Muscle of leg (tissue), 3 donors: ENCODE measurements at regions not wholly inside any gene's neighbourhood (a gene's known extent, or its start where the extent isn't known, plus 50 kb on each side); places are given as distances from the start of the nearest gene placed in this dataset.

Experiments used
- DNase-seq: peaks from one replicate; pipeline ENCODE4 v3.0.0; 2013
- H3K27ac ChIP-seq: one replicate; pipeline ENCODE4 v1.5.1; 2013; ENCODE audit warnings: mild to moderate bottlenecking, low read length, control low read depth
- H3K27me3 ChIP-seq: one replicate; pipeline ENCODE4 v1.6.1; 2013; ENCODE audit warnings: low read length; ENCODE audit not compliant: control insufficient read depth, insufficient read depth
- H3K36me3 ChIP-seq: one replicate; pipeline ENCODE4 v1.6.1; 2013; ENCODE audit warnings: low read length; ENCODE audit not compliant: control insufficient read depth, insufficient read depth
- H3K4me1 ChIP-seq: one replicate; pipeline ENCODE4 v1.6.1; 2013; ENCODE audit warnings: low read length; ENCODE audit not compliant: control insufficient read depth, insufficient read depth
- H3K4me3 ChIP-seq: one replicate; pipeline ENCODE4 v1.5.1; 2013; ENCODE audit warnings: low read length, control low read depth
- H3K9me3 ChIP-seq: replicated peaks from 2 replicates; pipeline ENCODE4 v1.6.1; 2013; ENCODE audit warnings: low read depth, low read length; ENCODE audit not compliant: control insufficient read depth
- WGBS: methylation state at CpG from one replicate; pipeline ENCODE4 v1.1.5; 2013; ENCODE audit warnings: missing lambda C conversion rate; ENCODE audit not compliant: insufficient coverage; 5-methylcytosine and 5-hydroxymethylcytosine counted together

DNA sequence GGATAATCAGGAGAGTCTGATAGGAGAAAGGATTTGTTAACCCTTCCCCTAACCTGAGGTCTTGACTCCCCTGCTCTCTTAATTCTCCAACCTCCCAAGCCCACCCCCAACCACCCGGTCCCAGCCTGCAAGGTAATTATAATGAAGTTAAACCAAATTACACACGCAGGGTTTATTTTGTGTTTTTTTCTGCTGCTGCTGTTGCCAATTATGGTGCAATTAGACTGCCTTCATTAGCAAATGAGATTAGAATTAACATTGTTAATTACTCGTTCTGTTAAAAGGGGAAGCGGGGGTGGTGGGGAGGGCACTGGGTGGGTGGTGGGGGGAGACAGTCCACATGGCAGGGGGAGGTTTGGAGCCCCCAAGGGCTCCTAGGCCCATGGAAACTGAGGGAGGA lies 128.9 kb downstream of the CCT6B start:
- H3K4me1 ChIP-seq = no peaks in the 10 kb centered on the region
- WGBS = no CpG with 5 or more reads among the region's 4 CpGs
- H3K27me3 ChIP-seq = peaks cover 10% of the 10 kb centered on the region
- no peak overlapping the region for H3K27ac ChIP-seq
- no peak for DNase-seq
- H3K9me3 ChIP-seq = no peaks in the 10 kb centered on the region
- no peak overlapping the region for H3K4me3 ChIP-seq
- H3K36me3 ChIP-seq = no peaks in the 10 kb centered on the region

DNA sequence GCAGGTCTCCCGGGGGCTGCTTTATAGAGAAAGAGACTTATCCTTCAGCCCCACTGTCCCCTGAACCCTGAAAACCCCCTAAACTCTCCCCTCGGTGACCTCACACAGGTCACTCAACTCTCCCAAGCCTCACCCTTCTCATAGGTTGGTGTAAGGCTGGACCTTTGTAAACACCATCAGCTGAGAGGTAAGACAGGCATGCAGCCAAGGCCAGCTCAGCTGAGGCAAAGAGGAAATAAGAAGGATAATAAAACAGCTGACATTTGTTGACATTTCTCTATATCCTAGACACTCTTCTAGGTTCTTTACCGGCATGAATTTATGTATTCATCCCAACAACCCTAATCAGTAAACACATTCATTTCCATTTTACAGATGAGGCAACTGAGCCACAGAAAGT lies 134.3 kb downstream of the CCT6B start:
- WGBS = 75% methylated on average over 1 of the region's 3 CpGs
- DNase-seq = no peak
- Histone ChIP-seq H3K4me1 (no peaks in the 10 kb centered on the region), H3K27me3 (peaks cover 4% of the 10 kb centered on the region), H3K9me3 (no peaks in the 10 kb centered on the region), H3K27ac (no peak overlapping the region), H3K4me3 (no peak overlapping the region), H3K36me3 (no peaks in the 10 kb centered on the region)

DNA sequence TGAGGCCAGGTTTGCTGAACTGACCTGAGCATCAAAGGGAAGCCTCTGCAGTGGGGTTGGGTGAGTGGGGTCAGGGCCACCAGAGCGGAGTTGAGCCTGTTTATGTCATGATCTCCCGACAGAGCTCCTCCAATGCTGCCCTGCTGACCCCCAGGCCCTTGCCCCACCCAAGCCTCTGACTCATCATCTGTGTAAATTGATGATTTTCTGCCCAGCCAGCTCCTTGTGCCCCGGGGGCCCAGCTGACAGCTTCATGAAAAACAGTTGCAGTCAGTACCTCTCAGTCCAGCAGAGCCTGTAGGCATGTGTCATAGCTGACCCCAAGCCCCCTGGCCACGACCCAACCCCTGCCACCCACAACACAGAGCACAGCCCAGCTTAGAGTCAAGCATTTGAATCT lies 134.9 kb downstream of the CCT6B start:
- no peaks in the 10 kb centered on the region for H3K4me1 ChIP-seq
- no peak overlapping the region for H3K27ac ChIP-seq
- H3K9me3 ChIP-seq = no peaks in the 10 kb centered on the region
- WGBS = 17% methylated on average over 3 of the region's 4 CpGs
- no peaks in the 10 kb centered on the region for H3K36me3 ChIP-seq
- DNase-seq = no peak
- peaks cover 5% of the 10 kb centered on the region for H3K27me3 ChIP-seq
- H3K4me3 ChIP-seq = no peak overlapping the region

DNA sequence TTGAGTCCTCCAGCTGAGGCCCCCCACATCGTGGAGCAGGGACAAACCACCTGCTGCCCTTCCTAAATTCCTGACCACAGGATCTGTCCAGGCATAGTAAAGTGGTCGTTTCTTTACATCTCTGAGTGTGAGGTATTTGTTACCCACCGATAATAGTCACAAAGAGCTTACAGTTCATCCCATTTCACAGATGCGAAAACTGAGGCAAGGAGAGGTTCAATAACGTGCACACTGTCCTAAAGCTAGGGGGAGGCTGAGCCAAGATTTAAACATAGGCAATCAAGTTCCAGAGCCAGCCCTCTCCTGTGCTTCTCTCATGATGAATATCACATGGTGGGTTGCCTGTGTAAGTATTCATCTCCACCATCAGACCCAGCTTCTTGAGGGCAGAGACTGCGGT lies 135.4 kb downstream of the CCT6B start:
- no peaks in the 10 kb centered on the region for H3K9me3 ChIP-seq
- no peaks in the 10 kb centered on the region for H3K4me1 ChIP-seq
- H3K36me3 ChIP-seq = no peaks in the 10 kb centered on the region
- no peak overlapping the region for H3K4me3 ChIP-seq
- H3K27me3 ChIP-seq = peaks cover 5% of the 10 kb centered on the region
- no peak overlapping the region for H3K27ac ChIP-seq
- DNase-seq = no peak
- no CpG with 5 or more reads among the region's 6 CpGs for WGBS

DNA sequence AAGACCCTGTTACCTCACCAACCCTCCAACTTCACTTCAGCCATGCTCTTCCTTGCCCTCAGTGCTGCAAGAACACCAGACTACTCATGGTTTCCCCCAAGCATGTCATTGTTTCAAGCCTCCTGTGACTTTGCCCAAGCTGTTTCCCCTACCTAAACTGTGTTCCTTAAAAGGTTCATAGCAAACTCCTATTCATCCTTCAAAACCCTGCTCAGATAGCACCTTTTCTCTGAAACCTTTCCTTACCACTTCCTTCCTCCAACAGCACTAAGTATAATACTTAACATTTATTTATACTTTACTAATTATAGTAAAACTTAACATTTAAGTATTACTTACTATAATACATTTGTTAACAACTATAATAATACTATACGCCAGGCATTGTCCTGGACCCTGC lies 136.2 kb downstream of the CCT6B start:
- peaks cover 2% of the 10 kb centered on the region for H3K27me3 ChIP-seq
- H3K4me1 ChIP-seq = no peaks in the 10 kb centered on the region
- H3K4me3 ChIP-seq = no peak overlapping the region
- no peaks in the 10 kb centered on the region for H3K36me3 ChIP-seq
- no peak for DNase-seq
- no CpG with 5 or more reads among the region's 1 CpG for WGBS
- H3K9me3 ChIP-seq = no peaks in the 10 kb centered on the region
- H3K27ac ChIP-seq = no peak overlapping the region

DNA sequence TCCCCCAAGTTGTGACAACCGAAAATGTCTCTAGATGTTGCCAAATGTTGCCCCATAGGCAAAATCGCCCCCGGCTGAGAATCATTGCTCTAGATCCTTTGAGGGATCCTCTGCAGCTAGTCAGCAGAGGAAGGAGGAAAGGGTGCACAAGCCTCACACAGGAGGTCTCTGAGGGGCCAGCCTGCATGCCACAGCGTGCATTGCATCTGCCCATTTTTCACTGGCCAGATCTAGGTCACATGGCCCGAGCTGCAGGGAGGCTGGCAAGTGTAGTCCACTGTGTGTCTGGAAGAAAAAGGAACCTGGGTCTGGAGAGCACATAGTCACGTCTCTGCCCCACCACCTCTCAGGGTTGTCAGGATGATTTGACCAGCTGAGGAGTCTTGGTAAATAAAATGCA lies 138.2 kb downstream of the CCT6B start:
- Histone ChIP-seq H3K9me3 (no peaks in the 10 kb centered on the region), H3K27ac (no peak overlapping the region), H3K27me3 (peaks cover 2% of the 10 kb centered on the region), H3K4me1 (no peaks in the 10 kb centered on the region), H3K36me3 (no peaks in the 10 kb centered on the region), H3K4me3 (no peak overlapping the region)
- DNase-seq = no peak
- 65% methylated on average over 4 of the region's 6 CpGs for WGBS

DNA sequence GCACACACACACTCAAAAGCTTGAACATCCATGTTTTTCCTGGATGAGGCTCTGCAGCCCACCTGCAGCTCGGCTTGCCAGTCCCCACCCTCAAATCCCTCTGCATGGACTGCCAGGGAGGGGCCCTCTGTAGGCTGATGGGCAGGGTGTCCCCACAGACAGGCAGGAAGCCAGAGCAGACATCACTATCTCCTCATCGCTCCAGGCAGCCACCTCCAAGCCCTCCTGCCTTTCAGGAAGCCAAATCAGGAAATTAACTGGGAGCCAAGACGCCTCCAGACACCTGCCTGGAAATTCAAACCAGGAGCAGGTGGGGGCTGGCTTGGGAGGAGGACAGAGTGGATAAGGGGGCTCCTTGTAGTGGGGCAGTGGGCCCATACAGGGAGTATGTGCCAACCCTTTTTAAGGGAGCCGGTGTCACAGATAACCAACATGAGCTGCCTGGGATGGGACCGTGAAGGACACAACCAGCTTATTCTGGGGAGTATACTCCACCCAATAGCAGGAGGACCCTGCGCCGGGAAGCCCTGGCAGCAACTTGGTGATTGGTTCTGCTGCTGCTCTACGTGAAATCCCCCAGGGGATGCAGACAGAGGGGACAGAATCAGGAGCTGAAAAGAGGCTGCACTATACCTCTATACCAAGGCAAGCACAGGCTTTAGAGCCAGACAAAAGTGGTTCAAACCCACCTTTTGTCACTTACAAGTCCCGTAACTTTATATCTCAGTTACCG lies 139.1 kb downstream of the CCT6B start:
- WGBS = 45% methylated on average over 7 of the region's 10 CpGs

DNA sequence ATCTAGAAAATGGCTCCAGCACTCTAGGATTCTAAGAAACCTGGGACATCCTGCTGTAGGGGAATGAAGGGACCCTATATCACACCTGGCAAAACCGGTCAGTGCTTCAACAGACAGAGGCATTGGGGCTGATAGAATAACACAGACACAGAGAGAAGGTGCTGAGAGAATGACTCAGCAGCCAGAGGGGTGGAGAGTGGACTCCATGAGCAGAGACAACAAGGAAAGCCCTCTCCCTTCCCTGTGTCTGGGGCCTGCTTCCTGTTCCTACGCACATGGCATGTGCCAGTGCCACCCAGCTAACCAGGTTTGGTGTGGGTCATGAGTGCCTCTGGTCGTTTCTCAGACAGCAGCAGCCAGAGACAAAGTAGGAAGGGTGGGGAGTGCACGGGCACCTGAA lies 140.3 kb downstream of the CCT6B start:
- H3K9me3 ChIP-seq = no peaks in the 10 kb centered on the region
- 6% methylated on average over 2 of the region's 4 CpGs for WGBS
- DNase-seq = no peak

More for the DNA sequence above, 139.1 kb downstream of the CCT6B start:
- Histone ChIP-seq H3K9me3 (no peaks in the 10 kb centered on the region), H3K27ac (no peak overlapping the region), H3K36me3 (no peaks in the 10 kb centered on the region), H3K27me3 (peaks cover 2% of the 10 kb centered on the region), H3K4me1 (no peaks in the 10 kb centered on the region), H3K4me3 (no peak overlapping the region)
- no peak for DNase-seq

DNA sequence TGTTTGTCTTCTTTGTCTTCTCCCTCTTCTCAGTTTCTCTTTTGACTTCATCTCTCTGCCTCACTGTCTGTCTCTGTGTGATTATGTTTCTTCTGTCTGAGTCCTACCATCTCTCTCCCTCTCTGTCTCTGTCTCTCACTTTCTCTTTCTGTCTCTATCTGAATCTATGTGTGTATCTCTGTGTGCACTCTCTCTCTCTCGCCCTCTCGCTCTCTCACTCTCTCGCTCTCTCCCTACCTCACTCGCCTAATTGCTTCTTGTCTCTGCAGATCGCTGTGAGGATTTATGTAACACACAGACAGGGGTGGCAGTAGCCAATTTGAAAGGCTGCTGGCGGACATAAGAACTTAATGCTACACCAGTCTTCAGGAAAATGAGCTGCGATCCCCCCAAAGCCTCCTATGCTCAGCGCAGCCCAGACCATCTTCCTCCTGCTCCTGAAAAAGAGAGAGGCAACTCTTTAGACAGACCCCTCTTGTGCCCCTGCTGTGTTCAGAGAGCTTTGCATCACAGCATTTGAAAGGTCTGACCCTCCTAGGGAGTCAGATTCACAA lies 140.9 kb downstream of the CCT6B start:
- no peaks in the 10 kb centered on the region for H3K9me3 ChIP-seq
- WGBS = 0% methylated on average over 3 of the region's 8 CpGs
- no peaks in the 10 kb centered on the region for H3K4me1 ChIP-seq
- DNase-seq = no peak
- H3K27me3 ChIP-seq = peaks cover 2% of the 10 kb centered on the region
- no peak overlapping the region for H3K27ac ChIP-seq
- no peaks in the 10 kb centered on the region for H3K36me3 ChIP-seq
- H3K4me3 ChIP-seq = no peak overlapping the region

More for the DNA sequence above, 140.3 kb downstream of the CCT6B start:
- Histone ChIP-seq H3K27me3 (peaks cover 2% of the 10 kb centered on the region), H3K4me3 (no peak overlapping the region), H3K27ac (no peak overlapping the region), H3K4me1 (no peaks in the 10 kb centered on the region), H3K36me3 (no peaks in the 10 kb centered on the region)

DNA sequence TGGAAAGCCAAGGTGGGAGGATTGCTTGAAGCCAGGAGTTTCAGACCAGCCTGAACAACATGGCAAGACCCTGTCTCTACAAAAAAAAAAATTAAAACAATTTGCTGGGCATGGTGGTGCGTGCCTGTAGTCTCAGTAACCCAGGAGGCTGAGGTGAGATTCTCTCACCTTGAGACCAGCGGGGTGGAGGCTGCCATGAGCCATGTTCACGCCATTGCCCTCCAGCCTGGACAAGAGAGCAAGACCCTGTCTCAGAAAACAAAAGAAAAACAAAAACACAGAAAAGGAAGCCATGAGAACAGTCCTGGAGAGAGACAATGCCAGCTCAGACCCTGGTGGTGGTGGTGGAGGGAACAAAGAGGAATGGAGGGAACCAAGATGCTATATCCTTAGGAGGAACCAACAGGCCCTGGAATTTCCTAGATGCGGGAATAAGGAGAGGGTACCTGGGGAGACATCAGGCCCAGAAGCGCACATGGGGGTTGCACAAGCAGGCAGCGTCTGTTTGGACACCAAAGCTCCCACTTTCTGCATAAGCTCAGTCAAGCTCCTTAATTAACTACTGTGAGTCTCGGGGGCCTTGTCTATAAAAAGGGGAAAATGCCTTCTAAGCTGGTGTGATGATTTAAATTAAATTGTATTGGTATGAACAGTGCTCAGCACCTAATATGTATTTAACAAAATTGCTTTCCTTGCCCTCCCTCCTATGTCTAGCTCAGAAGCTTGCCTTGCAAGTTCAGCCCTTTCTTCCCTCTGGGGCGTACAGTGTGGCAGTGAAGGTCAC lies 143.8 kb downstream of the CCT6B start:
- H3K4me1 ChIP-seq = no peaks in the 10 kb centered on the region
- H3K4me3 ChIP-seq = no peak overlapping the region
- no peaks in the 10 kb centered on the region for H3K9me3 ChIP-seq
- DNase-seq = no peak
- H3K27me3 ChIP-seq = peaks cover 2% of the 10 kb centered on the region
- H3K36me3 ChIP-seq = no peaks in the 10 kb centered on the region
- H3K27ac ChIP-seq = no peak overlapping the region
- 52% methylated on average over 4 of the region's 8 CpGs for WGBS
